DMS79 (cell line): ENCODE measurements at regions not wholly inside any gene's neighbourhood (a gene's known extent, or its start where the extent isn't known, plus 50 kb on each side); places are given as distances from the start of the nearest gene placed in this dataset.

ENCODE experiments used
- DNase-seq: peaks from one replicate; lab custom pipeline; 2025; lab: John Stamatoyannopoulos, UW

DNA sequence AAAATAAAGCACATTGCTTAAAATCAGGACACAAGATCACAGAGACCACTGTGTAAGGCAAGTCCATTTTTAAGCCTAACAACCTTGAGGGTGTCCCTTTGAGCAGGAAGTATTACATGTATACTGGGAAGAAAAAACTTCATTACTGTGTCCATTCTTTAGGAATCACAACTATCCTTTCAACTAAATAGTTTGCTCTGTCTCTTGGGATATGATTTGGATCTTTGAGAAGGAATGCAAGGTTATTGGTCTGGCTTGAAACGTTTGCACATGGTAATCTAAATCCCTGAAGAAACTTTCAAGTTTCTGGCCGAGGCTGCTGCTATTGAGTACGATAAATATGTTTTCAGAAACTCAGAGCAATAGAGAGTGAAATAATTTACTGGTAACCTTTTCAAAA is 923.0 kb upstream of the SEMA6A start:
- no peak for DNase-seq

DNA sequence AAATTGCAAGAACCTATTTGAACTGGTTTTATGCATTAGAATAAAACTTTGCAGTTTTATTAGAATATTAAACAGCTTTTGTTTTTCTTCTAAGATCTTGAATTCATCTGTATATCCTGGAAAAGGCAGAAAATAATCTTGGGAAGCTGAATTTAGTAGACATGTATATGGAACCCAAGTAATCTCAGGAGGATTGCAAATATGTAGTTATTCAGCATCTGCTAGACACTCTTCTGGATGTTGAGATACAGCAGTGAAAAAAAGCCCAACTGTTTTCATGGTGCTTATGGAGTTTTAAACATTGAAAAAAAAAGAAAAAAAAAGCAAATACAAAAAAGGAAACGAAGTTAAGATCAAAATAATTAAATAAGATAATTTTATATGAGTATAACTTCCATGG is 922.2 kb upstream of the SEMA6A start:
- DNase-seq, result no peak

DNA sequence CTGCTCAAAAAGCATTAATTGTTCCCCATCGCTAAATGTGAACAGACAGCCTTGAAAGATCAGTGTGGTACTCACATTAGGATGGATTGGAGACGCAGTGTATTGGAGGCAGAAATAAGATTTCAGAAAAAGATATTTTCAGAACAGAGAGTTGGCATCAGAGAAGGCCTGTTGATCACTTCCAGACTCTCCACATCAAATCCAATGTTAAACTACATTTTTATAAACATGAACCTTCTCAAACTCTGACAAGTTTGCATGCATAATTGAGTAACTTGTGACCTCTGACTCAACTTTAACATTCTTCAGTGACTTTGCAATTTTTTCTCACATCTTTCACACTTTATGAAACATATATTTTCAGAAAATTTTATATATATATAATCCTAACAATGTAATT is 919.6 kb upstream of the SEMA6A start:
- DNase-seq, result no peak

DNA sequence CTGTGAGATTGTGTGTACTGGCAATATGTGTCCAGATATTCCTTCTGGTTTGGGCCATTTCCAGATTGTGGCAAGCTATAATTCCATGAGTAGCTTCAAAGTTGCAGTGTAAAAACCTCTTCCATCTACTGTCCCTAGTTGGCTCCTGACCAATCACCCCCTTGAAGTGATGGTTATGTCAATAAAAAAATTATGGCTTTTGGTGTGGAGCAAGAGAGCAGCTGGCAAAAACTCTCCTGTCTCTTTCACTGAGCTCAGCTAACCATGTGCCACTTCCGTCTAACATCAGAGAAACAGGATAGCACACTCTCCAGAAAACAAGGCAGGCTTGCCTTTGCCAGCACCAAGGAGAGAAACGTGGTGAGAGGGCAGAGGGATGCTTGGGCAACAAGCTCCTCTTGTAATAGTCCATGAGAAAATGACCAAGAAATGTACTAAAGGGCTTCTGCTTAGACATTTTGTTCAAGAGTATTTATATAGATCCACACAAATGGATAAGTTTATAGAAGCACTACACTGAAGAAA is 914.4 kb upstream of the SEMA6A start:
- peak; percentile 49 for DNase-seq

- no peak for DNase-seq
Measured at GRCh38 chr5:117487556-117487955, 912.9 kb upstream of the SEMA6A start.

DNA sequence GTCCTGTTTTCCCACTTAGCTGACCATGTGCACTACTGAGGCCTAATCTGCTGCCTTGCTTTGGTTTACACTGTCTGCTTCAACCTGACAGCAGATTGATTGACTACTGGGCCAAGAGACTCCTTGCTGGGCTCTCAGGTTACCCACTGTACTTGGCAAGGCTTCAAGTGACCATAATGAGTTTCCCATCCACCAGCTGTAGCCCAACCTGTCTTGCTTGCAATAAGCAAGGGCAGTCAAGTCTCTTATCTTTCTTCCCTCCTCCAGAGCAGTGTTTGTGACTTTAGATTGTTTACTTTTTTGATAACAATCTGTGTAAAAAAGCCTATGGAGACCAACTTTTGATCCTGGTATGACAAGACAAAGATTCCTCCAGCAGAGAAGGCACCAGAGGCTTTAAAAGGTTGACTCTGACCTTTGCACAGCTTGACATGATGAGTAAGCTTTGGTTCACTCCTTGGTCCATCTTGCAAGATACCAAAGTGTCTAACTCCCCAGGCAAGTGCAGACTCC is 912.3 kb upstream of the SEMA6A start:
- DNase-seq, result peak; percentile 2

DNA sequence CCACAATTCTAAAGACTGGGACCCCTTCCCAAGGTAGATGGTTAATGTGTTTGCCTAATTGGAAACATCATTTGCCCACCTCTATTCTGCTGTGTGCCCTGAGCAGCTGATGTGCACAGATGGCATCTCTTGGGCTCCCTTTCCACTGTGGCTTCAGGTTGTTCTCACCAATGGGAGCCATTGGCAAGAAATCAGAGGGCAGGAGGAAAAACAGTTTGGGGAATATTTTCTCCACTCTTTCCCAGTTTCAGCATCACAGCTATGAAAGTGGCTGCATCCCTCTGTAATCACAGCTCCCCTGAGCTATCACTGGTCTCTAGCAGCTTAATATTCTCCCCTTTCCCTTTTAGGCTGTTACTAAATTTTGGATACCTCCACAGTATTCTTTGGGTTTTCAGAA is 911.6 kb upstream of the SEMA6A start:
- no peak for DNase-seq

- DNase-seq, result no peak
Measured at GRCh38 chr5:117475919-117476318, 901.3 kb upstream of the SEMA6A start.

- DNase-seq, result peak; percentile 5
Measured at GRCh38 chr5:117473165-117473564, 898.5 kb upstream of the SEMA6A start.

GRCh38 chr5:117463881-117464570 is 889.4 kb upstream of the SEMA6A start:
- DNase-seq, result no peak

GRCh38 chr5:117461966-117462365 is 887.3 kb upstream of the SEMA6A start:
- DNase-seq, result no peak

DNA sequence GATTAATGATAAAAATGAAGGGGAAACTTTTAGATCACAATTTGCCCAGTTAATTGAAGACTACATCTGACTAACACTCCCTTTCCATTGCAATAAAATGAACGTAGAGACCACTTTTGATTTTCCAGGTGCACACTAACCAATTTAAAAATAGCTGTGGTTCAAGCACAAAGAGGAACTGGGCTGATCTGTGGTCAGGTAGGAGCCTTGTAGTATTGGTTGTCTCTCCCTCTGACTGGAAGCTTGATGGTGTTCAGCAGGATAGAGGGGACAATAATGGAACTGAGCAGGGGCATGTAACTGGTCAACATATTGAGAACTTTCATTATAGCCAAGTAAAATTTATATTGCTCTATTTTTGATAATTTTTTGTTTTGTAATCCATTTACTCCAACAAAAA is 886.8 kb upstream of the SEMA6A start:
- DNase-seq, result no peak

- DNase-seq, result no peak
Measured at GRCh38 chr5:117457656-117458055, 883.0 kb upstream of the SEMA6A start.

DNA sequence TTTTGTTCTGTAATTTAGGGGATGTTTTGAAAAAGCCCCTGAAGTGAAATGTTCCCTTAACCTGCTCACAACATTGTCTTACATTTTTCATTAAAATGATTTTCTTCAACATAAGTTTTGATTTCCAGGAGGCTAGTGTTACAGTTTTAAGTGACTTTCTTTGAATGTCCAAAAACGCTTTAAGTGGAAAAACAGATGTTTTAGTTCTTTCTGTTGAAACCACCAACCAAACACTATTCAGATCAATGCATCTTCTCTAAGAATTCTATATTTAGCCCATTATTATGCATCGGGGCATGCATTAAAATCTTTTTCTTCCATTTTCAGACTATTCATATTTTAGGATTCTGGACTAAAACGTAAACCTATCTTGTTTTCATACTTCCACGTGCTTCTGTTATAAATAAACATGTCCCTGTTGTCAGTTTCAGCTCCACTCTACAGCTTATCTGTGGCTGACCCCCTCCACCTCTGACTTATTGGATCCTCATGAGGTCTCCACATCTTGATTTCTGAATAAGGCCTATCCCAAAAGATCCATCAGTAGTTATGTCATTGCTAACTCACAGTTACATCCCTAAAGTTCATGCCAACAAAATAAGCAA is 882.3 kb upstream of the SEMA6A start:
- no peak for DNase-seq

- DNase-seq, result no peak
Measured at GRCh38 chr5:117455236-117456233, 880.9 kb upstream of the SEMA6A start.

DNA sequence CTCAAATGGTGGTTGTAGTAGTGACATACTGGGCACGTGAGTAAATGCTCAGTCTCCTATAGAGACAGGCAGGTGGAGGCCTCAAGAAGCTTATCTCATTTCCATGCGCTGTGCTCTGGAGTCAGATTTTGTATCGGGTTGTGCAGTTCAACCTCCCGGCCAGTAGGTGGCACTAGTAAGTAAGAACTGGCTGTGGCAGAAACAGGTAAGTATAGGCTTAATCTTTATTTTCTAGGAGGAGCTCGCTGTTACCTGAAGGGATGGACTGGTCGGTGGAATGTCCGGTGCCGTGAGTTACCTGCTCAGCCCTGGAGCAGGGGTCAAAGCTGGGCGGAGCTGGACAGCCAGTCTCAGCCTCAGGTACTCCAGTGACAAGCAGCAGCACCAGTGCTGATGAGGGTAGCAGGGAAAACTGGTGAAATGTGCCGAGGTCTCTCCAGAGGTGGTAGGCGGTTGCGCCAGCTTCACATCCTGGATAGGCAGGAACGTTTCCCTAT is 880.1 kb upstream of the SEMA6A start:
- DNase-seq, result no peak

GRCh38 chr5:117436846-117437245 is 862.2 kb upstream of the SEMA6A start:
- no peak for DNase-seq

DNA sequence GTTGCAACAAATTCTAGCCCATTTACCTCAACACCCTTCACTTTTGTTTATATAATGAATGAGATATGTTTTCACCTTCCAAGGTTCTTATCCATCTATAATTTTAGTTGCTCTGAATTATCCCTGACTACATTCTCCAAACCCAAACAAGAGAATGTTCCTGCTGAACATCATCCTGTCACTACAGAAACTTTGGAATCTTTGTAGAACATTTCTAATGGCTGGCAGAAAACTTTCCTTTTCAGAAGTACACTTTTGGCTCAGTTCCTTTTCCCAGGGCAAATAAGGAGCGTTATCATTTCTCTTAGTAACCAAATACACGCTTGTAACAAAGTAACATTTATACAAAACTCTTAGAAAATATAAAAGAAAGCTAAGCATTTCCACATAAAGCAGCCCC is 860.6 kb upstream of the SEMA6A start:
- DNase-seq, result no peak

DNA sequence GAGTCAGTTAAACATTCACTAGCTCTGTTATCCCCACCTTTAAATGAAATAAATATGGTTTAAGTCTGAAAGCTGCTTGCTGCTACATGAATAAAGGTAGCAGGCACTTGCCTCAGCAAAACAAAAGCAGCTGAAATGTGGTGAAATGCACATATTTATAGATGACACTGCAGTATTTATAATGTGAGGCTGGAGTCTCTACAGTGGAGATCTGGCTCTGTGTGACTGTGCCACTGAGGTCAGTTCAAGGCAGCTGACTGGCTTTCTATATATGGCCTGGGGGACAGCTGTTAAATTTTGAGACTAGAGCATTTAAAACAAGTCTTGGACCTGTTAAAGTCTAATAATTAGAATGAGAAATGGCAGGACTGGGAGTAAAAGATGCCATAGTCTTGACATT is 859.6 kb upstream of the SEMA6A start:
- no peak for DNase-seq

- no peak for DNase-seq
Measured at GRCh38 chr5:117433818-117434217, 859.2 kb upstream of the SEMA6A start.

- no peak for DNase-seq
Measured at GRCh38 chr5:117431091-117431490, 856.5 kb upstream of the SEMA6A start.

- no peak for DNase-seq
Measured at GRCh38 chr5:117425163-117425562, 850.5 kb upstream of the SEMA6A start.
